Astrocyte of the cerebellum (primary cell): ENCODE measurements at regions not wholly inside any gene's neighbourhood (a gene's known extent, or its start where the extent isn't known, plus 50 kb on each side); places are given as distances from the start of the nearest gene placed in this dataset.
"Not testable (repeated sequence)": the region's sequence is repeated elsewhere in the genome, so short reads cannot be mapped to it uniquely, and the experiment has no call there.

Source experiments
- DNase-seq: peaks from one replicate; pipeline ENCODE4 v3.0.0-alpha.2; 2011; ENCODE audit warnings: low read depth
- H3K4me3 ChIP-seq: 2 replicates; pipeline ENCODE4 v1.5.1; 2011; ENCODE audit warnings: mild to moderate bottlenecking, low read depth, low read length, moderate library complexity
- CTCF ChIP-seq: IDR thresholded peaks from 2 replicates; pipeline ENCODE4 v1.5.1; 2012; ENCODE audit warnings: low read length, low read depth, moderate library complexity, mild to moderate bottlenecking; ENCODE audit errors: missing control alignments
- in situ Hi-C: cut with HindIII; loops from 2 replicates; pipeline ENCODE4 v1.10.0; 2017; ENCODE audit warnings: low sequenced_read_pairs

- no peak overlapping the region for H3K4me3 ChIP-seq
- in situ Hi-C loops = no loop called here
- no peak for TF ChIP-seq CTCF
- no peak for DNase-seq
Measured at GRCh38 chr16:77048085-77048484, 142.9 kb upstream of the MON1B start.

- in situ Hi-C loops = no loop called here
- no peak for TF ChIP-seq CTCF
- H3K4me3 ChIP-seq = no peak overlapping the region
- no peak for DNase-seq
Measured at GRCh38 chr16:77049577-77049976, 141.4 kb upstream of the MON1B start.

- in situ Hi-C loops, DNase-seq, H3K4me3 ChIP-seq: not testable (repeated sequence)
Measured at GRCh38 chr16:77056597-77056996, 134.4 kb upstream of the MON1B start.

- no peak for TF ChIP-seq CTCF
- in situ Hi-C loops = no loop called here
- no peak for DNase-seq
- no peak overlapping the region for H3K4me3 ChIP-seq
Measured at GRCh38 chr16:77057161-77057774, 133.7 kb upstream of the MON1B start.

GRCh38 chr16:77059446-77059845, 131.5 kb upstream of the MON1B start:
- no peak overlapping the region for H3K4me3 ChIP-seq
- in situ Hi-C loops = no loop called here
- no peak for DNase-seq
- TF ChIP-seq CTCF = no peak

GRCh38 chr16:77060614-77061013, 130.4 kb upstream of the MON1B start:
- in situ Hi-C loops = no loop called here
- no peak overlapping the region for H3K4me3 ChIP-seq
- TF ChIP-seq CTCF = no peak
- no peak for DNase-seq

GRCh38 chr16:77062878-77063675, 127.9 kb upstream of the MON1B start:
- TF ChIP-seq CTCF = no peak

More at GRCh38 chr16:77062878-77063675, 127.9 kb upstream of the MON1B start:
- in situ Hi-C loops = no loop called here
- no peak for DNase-seq
- no peak overlapping the region for H3K4me3 ChIP-seq
